DMS 273 treated with DMSO at 0.1 percent for 48 hours (cell line): ENCODE measurements at regions not wholly inside any gene's neighbourhood (a gene's known extent, or its start where the extent isn't known, plus 50 kb on each side); places are given as distances from the start of the nearest gene placed in this dataset.
"Not testable (repeated sequence)": the region's sequence is repeated elsewhere in the genome, so short reads cannot be mapped to it uniquely, and the experiment has no call there.

ENCODE experiments used
- DNase-seq: peaks from one replicate; lab custom pipeline; 2025; lab: John Stamatoyannopoulos, UW

DNA sequence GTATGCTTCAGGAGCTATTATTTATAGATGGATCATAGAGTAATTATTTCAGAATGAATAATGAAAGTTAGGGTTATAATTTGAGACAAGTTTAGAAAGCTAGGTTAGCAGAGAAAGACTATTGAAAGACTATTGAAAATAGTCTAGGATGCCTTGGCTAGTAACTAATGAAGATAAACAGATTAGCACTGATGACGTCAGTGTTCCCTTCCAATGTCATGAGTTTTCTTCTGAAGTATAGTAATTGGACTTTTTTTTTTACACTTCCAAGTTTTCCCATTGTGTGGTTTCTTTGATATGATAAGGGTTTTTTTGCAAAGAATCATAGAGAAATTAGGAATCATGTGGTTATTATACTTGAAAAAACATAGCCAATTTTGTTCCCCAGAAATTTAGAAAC is 1041.5 kb upstream of the CRIM1 start:
- no peak for DNase-seq

DNA sequence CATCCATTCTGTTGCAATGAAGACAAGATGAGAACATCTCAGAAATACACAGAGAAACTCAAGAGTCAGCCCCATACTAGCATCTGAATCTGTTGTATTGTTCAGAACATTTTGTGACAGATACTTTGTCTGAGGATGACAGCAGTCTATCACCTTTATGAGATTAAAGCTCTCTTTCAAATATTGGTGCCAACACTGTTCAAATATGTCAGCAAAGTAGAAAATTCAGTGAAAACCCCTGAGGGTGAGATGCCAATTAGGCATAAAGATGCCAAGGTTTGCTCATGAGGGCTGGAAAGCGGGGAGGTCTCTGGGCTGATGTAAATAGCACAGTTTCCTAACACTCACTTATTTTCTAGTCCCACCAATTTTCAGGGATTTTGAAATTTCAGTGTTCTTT is 1054.2 kb upstream of the CRIM1 start:
- no peak for DNase-seq

DNA sequence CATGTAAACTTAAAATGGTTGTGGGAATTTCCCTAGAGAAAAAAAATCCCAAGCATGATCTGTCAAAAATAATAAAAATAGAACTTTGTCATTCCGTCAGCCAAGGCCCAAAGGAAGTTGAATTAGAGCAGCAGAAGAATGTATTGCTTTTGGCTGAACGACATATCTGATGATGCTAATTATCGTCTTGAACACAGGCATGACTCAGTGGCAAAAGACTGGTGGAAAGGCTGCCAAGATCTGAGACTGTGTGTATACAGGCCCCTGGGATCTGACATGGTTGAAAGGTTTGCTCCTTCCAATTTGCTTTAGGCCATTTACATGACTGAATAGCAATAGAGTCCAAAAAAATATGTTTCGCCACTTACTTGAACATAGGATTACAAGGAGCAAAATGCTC is 1057.1 kb upstream of the CRIM1 start:
- no peak for DNase-seq

DNA sequence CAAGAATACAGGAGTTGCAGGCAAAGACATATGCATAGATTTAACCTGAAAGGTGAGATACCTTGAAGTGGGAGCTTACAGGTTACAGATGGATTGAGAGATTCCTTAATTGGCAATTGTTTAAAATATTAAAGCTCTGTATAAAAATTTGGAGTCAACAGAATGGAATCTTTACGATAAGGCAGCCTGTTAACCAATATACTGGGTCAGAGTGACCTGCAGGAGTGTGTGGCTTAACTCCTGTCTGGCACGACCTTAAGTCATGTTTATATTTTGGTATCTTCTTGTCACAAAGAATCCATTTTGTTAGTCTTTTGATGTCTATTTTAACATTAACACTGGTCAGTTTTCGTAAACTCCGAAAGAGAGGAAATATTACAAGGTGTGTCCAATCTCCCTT is 1058.2 kb upstream of the CRIM1 start:
- no peak for DNase-seq

DNA sequence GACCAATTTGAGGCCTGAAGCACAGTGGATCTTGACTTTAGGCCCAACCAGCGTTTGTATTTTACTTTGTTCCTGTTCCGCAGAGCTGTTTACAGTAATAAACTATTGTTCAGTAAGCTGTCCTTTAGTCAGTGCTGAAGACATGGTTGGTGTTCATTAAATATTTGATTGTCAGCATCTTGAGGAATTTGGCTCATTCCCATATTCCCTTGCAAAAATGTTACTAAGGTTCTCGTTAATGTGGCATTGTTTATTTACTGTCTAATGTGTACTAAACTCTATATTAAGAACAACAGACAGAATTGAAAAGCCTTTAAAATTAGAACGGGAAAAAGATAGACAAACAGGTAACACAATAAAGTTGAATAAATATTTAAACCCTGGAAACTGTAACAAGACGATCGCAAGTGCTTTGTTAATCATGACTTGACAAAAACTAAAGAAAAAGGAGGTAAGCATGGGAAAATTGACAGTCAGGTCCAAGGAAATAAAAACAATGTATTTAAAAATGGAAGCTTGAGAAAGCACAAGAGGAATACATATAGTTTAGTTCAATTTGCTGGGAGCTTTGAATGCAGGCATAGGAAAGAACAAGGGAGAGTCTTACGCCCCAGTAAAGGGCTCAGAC is 1060.8 kb upstream of the CRIM1 start:
- DNase-seq: no peak

DNA sequence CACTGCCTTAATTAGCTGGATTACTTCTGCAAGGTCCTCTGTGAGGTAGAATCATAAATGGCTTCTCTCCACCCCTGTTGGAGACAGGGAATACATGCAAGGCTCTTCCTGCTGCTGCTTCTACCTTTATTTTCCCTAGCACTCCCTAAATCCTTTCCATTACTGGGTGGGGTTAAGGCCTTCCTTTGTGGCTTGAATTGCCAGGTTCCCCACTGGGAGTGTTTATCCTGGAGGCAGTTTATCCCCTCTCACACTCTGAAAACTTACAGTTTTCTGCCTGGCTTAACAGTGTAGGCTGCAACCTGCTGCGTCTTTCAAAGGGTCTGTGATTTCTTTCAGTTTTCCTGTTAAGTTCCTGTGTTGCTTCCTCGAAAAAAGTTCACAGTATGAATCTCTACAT is 1062.3 kb upstream of the CRIM1 start:
- no peak for DNase-seq

DNA sequence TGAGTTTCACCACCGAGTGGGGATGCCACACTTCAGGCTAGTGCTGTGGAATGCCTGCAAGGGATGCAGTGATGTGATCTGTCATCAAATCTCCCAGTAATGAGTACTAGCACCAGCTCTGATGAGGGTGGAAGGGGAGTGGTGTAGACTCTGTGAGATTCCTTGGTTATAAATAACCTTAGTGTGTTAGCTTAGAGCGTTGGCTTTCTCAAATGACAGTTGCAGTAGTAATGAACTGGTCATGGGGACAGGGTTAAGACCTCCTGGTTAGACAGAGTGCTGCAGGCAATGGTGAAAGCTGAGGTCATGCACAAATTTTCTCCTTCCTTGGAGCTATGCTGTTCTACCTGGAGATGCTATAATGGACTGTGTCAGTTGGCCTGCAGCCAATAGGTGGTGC is 1063.4 kb upstream of the CRIM1 start:
- no peak for DNase-seq

DNA sequence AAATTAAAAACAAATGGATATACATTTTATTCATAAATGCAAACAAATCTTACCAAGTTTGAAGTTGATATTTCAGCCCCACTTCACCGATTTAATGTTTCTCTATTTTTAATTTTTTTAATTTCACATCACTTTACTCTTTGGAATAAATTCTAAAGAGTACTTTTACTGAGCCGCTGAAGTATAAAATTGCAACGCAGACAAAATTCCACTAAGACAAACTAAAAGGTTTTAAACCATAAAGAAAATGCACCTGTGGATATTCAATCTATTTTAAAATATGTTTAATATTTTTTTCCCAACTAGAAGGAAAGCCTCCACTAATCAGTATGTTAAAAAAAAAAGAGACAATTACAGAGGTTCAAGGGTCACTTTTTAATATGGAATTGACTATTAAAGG is 1073.9 kb upstream of the CRIM1 start:
- DNase-seq: no peak

DNA sequence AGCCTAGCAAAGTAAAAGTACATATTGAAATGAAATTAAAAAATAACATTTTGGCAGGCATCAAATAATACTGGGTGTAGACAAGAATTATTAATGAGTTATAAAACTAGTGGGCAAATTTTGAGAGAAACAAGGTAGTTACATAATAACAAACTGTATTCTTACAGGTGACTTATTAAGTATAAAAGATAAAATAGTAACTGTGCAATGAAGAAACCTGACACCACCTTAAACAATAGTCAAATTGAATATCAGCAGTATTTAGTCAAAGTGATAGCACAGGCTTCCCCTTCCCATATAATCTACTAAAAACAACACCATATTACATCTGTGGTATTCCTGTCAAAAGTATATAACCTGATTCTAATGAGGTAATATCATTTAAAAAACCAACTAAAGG is 1099.8 kb upstream of the CRIM1 start:
- no peak for DNase-seq

DNA sequence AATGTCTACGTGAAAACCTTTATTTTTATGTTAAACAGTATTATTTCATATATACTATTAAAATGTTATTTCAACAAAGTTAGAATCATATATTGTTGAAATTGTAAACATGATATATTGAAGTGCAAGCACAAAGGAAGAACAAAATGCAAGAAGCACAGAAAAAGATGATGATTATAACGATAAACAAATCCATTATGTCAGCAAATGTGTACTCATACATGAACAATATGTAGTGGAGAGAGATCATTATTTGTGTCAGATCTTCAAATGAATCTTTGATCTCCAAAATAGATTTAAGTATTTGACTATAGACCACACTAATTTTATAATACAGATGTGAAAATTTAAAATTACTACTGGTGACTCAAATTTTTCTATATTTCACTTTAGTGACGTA is 1104.4 kb upstream of the CRIM1 start:
- no peak for DNase-seq

DNA sequence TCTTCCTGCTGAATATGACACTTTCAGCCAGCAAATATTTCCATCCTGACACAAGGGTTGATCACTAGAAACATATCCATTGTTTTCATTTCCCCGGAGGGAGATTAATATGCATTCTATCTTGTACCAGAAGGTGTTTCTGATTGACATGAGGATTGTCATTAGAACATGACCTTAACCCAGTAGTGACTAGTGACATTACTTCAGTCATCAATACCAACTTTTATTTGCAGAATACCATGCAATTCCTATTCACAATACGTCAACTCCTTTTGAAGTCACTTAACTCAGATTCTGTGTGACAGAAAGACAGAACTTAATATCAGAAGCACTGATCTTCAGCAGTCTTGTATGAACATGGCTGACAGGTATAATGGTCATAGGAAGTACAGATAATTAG is 1108.9 kb upstream of the CRIM1 start:
- no peak for DNase-seq

DNA sequence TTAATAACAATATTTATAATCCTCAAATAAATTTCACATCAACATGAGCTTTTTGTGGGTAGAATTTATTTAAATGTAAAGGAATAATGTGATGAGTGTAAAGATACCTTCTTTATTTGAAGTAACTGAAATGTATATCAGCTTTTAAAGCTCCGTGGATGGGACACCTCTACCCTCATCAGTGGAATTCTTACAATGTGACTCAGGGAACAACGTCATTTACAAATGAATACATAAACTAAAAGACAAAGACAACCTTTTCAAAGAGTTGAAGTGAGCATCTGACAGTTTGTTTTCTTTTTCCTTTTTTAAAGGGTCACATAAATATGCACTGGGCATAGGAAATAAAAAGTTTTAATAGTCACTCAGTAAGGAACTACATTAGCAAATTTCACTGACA is 1127.0 kb upstream of the CRIM1 start:
- DNase-seq: no peak

DNA sequence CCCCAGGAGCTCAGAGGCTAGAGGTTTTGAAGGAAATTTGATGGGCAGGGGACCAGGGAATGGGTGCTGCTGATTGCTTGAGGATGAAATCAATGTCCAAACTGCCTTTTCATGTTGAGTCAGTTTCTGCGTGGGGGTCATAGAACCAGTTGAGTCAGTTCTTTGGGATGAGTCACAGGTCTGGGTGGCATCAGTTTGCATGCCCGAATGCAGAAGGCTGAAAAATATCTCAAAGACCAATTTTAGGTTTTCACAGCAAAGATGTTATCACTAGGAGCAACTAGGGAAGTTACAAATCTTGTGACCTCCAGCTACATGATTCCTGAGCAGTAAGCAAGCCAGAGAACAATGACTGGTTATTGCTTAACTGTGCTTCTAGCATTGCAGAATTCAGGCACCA is 1135.1 kb upstream of the CRIM1 start:
- no peak for DNase-seq

DNA sequence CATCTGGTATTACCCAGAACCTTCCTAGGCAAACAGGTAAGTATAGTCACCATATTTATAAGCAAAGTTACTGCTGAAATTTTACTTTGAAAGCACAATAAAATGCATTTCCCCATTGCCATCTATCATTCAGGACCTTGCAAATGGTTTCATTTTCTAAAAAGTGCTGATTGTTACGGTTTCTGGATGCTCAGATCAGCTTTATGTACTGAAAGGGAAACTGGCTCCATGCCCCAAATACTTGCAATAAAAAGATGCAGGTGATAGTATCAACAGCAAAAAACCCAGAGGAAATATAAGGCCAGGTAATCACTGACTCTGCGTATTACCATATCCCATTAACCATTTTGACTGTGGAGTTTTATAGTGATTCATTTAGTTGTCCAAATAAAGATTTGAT is 1150.7 kb upstream of the CRIM1 start:
- no peak for DNase-seq

DNA sequence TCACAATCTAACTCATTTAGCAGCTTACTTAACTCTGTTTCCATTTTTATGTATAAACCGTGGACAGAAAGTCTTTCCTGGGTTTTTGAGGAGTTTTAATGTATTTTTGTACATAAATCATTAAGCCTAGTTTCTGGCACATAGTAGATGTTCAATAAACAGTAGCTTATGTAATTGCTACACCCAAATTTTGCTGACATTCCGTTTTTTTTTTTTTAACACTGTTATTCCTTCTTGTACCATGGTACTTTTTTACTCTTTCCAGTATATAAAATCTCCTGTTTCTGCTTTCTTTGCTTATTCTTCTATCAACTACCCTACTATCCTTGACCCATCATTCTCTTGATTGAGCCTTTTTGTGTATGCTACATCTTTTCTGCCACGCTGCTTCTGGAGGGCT is 1151.3 kb upstream of the CRIM1 start:
- DNase-seq: no peak

DNA sequence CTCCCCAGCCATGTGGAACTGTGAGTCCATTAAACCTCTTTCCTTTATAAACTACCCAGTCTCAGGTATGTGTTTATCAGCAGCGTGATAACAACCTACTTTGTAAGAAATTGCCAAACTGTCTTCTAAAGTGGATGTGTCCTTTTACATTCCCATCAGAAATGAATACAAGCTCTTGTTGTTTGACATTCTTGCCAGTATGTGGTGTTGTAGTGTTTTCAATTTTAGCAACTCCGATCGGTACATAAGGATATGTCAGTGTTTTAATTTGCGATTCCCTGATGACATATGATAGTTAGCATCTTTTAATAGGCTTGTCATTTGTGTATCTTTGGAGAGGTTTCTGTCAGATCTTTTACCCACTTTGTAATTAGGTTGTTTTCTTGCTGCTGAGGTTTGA is 1156.3 kb upstream of the CRIM1 start:
- DNase-seq: no peak

DNA sequence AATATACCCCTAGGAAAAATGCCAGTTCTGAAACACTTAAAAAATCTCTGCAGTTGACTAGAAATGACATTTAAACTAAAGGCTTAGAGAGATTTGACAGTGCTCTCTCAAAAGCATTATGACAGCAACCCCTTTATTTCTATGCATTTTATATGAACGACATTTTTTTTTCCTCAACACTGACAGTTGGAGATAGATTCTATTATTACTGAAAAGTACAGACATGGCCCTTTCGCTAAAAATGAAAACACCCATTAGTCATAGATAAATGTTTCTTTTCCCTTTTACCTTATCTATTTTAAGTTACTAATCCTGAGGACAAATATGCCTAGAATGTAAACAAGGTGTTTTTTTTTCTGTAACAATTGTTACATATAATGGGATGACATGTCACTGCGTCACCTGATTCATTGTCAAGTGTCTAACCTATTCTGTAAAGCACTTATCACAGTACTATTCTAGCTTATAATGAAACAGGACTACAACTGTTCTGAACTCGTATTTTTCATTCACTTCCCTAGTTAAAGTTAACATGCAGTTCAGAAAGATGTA is 1169.6 kb upstream of the CRIM1 start:
- no peak for DNase-seq

DNA sequence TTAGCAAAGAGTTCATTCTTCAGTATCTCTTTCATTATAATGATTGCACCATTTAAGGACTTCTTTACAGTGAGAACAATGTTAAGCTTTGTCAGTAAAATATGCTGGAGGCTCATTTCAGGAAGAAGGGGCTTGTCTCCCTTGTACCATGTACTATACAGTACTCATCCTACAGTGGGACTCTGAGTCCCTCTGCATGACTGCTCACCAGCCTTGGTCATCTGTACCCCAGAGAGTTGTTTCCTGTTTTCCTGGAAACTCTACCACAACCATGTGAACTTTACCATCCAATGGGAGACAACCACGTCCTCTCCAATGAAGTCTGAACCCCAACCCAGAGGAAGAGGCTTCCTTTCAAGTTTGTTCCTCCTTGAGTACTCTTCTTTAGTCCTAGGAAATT is 1171.1 kb upstream of the CRIM1 start:
- DNase-seq: no peak

DNA sequence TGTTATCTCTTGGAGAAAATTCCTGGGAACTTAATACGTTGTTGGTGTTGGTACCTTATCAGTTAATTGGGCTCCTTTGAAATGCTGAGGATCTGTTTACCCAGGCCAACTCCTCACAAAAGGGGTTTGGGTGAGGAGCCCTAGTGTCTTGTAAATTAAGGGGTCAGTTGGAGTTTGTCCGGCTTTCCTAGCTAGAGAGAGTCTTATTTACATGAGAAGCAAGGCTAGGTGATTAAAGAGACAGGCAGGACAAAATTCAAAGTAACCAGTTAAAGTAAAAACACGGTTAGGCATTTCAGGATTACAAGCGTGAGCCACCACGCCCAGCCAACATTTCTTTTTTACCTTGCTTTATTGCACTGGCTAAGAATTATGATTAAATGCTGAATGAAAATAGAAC is 1178.9 kb upstream of the CRIM1 start:
- DNase-seq: not testable (repeated sequence)

DNA sequence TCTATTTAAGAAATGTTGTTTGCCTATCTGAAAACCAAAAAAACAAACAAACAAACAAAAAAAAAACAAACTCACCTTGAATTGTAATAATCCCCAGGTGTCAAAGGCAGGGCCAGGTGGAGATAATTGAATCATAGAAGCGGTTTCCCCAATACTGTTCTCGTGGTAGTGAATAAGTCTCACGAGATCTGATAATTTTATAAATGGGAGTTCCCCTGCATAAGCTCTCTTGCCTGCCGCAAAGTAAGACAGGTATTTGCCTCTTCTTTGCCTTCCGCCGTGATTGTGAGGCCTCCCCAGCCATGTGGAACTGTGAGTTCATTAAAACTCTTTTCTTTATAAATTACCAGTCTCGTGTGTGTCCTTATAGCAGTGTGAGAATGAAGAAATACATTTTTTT is 1180.7 kb upstream of the CRIM1 start:
- no peak for DNase-seq

DNA sequence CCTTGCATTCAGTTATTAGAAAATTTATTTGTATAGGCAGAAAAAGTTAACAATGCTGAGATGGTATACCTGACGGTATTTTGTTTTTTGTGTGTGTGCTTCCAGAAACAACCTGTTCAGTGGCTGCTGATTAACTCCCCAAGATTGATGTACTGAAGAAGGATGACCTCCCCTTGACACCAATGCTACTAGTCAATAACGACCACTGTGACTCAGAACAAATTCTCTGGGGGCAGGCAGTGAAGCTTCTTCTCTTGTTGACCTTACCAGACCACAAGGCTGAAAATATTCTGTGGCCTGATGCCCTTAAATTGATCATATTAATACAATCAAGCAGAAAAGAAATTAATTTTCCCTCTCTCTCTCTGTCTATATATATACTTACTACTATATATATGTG is 1182.9 kb upstream of the CRIM1 start:
- DNase-seq: no peak

DNA sequence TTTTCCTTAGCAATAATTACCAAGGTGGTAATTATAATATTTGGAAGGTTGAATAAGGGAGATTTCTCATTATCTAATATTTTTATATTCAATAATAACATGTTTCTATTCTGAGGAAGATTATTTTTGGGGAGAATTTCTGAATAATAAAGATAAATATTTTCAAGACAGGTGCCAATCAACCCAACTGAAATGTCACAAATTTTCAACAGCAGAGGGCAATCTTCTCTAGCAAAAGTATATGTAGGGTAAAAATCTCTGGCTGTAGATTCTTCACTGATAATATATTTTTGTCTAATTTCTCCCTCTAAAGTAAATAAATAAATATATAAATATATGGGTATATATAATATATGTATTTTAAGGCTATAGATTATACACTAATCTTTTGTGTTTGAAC is 1187.2 kb upstream of the CRIM1 start:
- no peak for DNase-seq

DNA sequence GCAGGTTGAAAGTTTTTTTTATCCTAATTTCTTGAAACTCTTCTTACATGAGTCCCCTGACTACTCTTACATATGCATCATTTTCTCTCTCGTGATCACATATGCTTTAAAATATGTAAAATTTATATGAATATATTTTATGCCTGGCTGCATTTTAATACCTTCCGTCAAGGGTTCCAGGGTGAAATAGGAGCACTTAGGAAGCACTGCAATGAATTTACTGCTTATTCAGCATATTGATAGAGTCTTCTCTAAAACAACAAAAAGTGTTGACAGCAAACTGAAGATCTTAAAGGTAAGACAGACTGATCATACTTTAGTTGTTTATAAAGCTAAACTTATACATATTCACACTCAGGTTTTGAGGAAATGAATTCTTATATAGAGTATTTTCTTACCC is 1191.6 kb upstream of the CRIM1 start:
- no peak for DNase-seq

DNA sequence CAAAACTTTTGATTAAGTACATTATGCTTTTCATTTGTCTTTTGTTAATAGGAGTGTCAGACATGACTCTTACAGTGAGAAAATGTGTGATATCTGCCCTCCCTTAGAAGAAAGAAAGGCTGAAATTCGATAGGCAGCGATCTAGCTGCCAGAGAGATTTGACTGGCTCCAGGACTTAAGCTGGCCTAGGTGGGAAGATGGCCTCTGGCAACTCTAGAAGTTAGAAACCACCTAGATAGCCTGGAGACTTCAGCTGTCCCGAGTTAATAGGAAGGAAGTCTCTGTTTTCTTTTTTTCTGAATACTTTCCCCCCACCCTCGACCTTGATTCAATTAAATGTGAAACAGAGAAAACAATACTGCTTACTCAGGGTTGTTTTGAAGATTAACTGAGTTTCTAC is 1194.7 kb upstream of the CRIM1 start:
- DNase-seq: no peak

DNA sequence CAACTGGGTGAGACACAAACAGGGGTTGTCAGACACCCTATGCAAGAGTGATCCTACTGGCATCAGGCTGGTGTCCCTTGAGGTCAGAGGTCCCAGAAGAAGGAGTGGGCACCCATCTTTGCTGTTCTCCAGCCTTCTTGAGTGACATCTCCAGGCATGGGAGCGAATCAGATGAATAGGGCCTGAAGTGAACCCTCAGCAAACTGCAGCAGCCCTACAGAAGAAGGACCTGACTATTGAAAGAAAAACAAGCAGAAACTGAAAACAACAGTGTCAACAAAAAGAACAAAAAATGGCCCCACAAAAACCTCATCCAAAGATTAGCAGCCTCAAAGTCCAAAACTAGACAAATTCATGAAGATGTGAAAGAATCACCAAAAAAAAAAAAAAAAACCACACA is 1229.7 kb upstream of the CRIM1 start:
- no peak for DNase-seq
